Renal cortical epithelial cell (primary cell): ENCODE measurements at regions not wholly inside any gene's neighbourhood (a gene's known extent, or its start where the extent isn't known, plus 50 kb on each side); places are given as distances from the start of the nearest gene placed in this dataset.
"Not testable (repeated sequence)": the region's sequence is repeated elsewhere in the genome, so short reads cannot be mapped to it uniquely, and the experiment has no call there.

Source experiments
- DNase-seq: peaks from one replicate; pipeline ENCODE4 v3.0.0-alpha.2; 2011; ENCODE audit warnings: low read depth

DNA sequence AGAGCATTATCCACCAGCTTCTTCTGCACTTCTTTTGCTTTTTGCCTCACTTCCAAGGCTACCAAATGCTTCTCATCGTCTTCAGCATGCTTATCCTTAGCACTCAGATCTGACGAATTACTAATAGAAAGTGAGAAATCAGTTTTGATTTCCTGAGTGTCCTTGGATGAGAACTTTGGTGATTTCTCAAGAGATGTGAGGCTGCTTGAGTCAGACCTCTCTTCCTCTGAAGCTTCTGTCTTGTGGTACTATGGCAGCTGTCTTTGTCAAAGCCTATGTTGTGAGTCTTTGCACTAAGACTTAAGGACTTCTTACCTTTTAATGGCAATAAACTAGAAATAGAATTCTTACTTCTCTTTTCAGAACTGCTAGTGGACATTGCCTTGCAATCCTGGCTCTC lies 169.9 kb downstream of the CPE start:
- no peak for DNase-seq

DNA sequence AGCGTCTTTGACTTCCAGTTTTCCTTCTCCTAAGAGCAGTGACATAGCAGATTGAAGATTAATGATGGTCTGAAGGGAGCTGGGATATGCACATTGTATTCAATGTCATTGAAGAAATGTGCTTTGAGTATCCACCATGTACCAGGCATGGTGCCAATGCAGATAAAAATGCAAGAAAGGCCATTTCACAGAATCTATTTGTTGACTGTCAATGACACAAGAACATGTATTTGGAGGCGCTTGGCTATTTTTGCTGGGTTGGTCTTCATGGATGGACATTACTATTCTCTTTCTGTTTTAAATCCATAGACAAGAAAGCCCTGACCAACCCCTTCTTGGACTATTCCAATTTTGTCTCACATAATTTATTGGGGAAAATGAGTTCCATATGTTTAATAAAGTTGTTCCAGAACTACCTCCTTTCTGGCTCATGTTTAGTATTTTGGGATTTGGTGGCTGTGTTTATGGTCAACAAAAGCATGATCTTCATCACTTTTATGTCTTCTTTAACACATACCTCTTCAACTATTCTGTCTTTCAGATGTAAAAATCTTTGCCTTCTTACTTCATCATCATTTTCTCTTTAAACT lies 174.5 kb downstream of the CPE start:
- DNase-seq: no peak

GRCh38 chr4:165555302-165555701 lies 176.5 kb downstream of the CPE start:
- DNase-seq: no peak

GRCh38 chr4:165556383-165556782 lies 177.6 kb downstream of the CPE start:
- DNase-seq: no peak

DNA sequence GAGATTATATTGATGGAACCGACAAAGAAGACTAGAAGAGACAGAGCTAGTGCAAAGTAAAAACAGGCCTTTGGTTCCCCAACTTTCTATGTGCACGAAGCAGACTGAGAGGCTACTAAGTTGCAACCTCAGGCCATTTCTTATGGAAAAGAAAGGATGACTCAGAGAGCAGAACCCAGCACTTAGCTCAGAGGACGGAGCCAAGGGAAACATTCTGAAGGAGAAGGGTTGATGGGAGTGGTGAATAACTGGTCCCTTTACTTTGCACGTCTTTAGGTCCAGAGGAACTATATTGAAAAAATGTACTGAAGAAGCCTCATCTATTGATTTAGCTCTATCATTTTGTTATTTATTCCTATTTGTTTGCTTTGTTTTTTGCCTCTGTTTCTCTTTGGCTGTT lies 182.1 kb downstream of the CPE start:
- no peak for DNase-seq

- peak; percentile 77 for DNase-seq
Measured at GRCh38 chr4:165563851-165564250, 185.0 kb downstream of the CPE start.

DNA sequence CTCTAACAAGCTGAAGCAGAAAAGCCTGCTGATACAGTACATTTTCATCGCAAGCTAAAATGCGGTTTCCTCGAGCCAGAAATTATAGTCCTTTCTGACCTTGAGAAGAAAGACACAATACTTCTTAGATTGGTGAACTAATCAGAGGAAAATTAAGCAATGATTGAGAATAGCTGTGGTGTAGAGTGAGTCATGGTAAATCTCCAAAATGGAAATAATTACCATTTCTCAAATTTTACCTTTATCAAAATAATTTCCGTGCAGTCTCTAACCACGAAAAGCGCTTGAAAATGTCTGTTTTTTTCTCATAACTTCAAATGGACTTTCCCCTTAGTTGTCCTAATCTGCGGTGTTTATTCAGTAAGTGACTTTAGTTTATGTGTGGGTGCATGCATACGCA lies 190.2 kb downstream of the CPE start:
- no peak for DNase-seq

DNA sequence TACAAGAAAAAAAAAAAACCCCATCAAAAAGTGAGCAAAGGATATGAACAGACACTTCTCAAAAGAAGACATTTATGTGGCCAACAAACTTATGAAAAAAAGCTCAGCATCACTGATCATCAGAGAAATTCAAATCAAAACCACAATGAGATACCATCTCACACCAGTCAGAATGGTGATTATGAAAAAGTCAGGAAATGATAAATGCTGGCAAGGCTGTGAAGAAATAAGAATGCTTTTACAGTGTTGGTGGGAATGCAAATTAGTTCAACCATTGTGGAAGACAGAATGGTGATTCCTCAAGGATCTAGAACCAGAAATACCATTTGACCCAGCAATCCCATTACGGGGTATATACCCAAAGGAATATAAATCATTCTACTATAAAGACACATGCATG lies 192.7 kb downstream of the CPE start:
- DNase-seq: not testable (repeated sequence)

DNA sequence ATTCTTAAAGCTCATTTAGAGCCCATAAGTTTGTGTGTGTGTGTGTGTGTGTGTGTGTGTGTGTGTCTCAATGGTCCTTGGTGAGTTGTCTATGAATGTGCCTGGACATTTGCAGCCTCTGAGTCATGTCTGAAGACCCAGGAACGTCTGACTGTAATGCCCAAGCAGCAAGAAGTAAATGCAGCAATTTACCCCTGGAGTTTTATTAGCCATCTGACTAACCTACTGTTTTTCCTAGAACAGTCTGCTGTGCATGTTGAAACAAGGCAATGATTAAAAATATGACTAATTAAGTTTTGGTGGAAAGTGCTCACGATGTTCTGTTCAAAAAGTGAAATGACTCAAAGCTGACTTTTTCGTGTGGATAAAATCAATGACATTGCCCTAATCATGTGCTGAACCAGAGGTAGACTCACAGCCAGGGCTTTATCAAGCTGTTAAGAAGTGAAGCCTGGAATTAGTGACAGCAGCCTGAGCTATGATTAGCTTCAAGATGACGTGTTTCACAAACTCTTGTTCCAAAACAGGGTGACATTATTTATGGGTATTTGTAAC lies 201.6 kb downstream of the CPE start:
- DNase-seq: peak; percentile 100

DNA sequence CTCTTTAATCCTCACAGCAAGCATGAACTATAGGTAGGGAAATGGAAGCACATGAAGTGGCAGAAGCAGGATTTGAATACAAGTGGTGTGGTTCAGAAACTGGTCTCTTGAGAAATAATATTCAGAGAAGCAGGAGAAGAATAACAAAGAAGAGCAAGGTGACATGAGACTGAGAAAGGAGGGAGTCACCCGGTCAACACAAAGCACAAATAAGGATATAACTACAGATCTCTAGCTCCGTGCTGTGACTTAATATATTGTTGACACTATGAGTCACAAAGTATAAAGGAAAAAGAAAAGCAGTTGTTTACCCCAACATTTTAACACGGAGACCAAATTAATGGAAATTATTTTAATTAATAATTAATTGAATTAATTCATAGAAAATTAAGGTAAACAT lies 204.5 kb downstream of the CPE start:
- peak; percentile 15 for DNase-seq

DNA sequence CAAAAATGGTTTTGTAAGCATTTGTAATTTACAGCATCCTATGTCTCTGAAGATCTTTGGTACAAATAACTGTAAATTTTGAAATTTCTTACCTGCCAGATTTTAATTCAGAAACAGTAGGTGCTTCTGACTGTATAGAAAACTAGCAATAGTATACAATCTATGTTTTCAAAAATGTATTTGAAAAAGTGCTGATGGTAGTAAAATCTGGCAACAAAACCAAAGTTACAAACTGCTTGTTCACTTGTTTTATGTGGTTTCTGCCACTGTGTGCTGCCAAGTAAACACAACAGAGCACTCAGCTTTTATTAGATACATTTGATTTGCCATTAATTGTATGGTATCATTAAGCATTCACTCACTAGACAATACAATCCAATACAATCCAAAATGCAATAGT lies 206.1 kb downstream of the CPE start:
- DNase-seq: no peak

- DNase-seq: no peak
Measured at GRCh38 chr4:165588534-165589315, 209.9 kb downstream of the CPE start.

DNA sequence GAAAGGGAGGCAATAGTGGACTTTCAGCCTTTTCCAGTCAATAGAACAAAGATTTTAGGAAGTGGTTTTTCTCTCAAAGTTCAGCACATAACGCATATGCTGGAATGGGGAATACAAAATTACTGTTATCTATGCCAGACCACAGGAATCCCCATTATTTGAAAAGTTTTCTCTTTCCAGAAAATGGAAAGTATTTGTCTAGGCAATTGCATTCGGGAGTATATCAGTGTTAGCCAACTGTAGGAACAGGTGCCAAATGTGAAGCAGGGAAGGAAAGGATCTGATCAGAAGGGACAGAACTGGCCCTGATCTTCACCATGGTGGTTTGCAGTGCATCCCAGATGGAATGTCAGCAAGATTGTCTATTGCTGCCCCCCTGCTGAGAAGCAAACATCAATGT lies 213.6 kb downstream of the CPE start:
- DNase-seq: no peak

DNA sequence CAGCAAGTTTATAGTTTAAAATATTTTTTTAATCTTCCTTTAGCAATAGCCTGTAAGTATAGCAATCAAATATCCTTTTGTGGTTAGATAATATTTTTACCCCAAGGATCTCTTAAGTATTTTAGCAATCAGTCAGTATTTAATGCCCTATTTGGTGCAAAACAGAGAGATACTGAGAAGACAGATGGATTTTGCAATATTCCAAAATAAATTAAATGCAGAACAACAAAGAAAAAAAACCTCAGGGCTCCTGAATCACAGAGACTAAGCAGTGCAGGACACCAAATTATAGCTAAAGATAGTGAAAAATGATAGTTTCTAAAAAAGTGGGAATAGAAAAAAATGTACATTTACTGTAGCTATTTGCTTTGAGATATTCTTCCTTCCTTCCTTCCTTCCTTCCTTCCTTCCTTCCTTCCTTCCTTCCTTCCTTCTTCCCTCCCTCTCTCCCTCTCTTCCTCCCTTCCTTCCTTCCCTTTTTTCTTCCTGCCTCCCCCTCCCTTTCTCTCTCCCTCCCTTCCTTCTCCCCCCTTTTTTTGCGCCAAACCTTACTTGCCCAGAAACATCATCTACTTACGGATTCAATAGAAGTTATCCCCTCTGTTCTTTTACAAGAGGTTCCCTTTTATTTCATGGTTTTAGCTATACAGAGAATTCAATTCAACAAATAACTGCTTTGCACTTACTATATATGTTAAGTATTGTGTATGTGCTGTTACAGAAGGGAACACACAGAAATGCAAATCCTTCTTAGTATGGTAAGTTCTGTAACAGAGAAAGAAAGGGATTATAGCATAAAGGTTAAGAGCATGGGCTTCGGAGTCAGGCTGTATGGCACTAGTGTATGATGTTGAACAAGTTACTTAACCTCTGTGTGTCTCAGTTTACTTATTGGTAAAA lies 219.0 kb downstream of the CPE start:
- no peak for DNase-seq

GRCh38 chr4:165600959-165601683 lies 222.3 kb downstream of the CPE start:
- peak; percentile 45 for DNase-seq

DNA sequence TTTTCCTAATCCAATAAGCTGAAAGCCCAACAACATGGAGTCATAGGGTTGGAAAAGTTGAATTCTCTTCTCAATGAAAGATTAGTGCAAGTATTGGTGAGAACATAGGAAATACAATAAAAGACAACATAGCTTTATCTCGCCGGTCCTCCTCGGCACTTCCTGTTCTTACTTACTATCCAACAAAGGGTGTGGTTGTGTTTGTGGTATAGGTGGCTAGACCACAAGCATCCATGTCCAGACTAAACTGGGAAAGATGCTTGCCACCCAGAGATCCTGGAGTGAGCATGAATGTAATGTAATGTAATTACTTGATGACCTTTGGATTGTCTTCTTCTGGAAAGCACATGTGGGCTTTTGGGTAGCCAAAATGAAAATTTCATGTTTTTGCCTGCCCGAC lies 223.8 kb downstream of the CPE start:
- DNase-seq: no peak

DNA sequence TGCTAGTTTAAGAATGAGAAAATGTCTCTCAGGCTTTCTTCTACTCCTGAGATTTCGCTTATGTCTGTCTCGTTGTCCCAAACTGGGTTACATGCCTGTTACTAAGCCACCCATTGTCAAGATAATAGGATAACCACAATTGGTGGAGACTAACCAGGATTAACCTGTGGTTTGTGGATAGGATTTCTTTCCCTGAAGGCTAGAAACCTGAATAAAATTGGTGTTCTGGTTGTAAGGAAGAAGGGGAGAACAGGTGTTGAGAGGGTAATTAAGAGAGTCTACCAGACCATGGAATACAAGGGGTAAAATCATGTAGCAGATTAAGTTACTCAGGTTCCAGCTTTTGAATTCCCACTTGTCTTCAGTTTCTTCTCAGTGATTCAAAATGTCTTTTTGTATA lies 225.4 kb downstream of the CPE start:
- no peak for DNase-seq

- no peak for DNase-seq
Measured at GRCh38 chr4:165605811-165606210, 227.0 kb downstream of the CPE start.

DNA sequence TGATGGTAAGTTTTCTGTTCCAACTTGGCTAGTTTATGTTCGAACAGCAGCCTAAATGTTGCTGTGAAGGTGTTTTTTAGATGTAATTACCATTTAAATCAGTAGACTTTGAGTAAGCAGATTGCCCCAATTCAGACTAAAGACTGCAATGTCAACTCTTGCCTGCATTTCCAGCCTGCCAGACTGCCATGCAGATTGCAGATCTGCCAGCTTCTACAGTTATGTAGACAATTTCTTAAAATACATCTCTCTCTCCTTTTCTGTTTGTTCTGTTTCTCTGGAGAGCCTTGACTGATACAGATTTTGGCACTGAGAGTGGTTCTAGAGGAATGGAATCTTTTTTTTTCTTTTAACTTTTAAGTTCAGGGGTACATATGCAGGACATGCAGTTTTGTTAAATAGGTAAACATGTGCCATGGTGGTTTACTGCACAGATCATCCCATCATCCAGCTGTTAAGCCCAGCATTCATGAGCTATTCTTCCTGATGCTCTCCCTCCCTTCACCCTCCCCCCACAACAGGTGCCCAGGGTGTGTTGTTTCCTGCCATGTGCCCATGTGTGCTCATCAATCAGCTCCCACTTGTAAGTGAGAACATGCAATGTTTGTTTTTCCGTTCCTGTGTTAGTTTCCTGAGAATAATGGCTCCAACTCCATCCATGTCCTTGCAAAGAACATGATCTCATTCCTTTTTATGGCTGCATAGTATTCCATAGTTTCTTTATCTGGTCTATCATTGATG lies 227.8 kb downstream of the CPE start:
- no peak for DNase-seq

DNA sequence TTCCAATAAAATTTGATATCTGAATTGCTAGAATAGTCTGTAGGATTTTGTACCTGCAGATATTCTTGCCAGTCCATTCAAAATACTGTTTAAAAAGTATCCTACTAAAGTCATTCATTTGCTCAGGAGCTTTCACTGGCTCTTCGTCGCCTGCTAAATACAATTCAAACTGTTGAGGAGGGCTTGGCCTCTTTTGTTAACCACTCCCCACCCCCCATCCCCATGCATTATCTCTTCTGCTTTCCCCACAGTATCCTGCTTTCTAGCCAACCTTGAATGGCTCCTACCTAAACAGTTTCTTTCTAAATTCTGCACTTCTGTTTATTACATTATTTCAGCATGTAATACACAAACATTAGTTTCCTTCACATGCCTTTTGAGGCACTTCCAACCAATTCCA lies 230.8 kb downstream of the CPE start:
- DNase-seq: no peak
